ENCODE measurements at regions not wholly inside any gene's neighbourhood (a gene's known extent, or its start where the extent isn't known, plus 50 kb on each side); places are given as distances from the start of the nearest gene placed in this dataset.

GRCh38 chr7:114183311-114184088 lies 231.1 kb upstream of the FOXP2 start:
- no peaks in the 10 kb centered on the region for H3K36me3 Mint-ChIP-seq (ENCODE audit: insufficient read depth in 1 of 3, low read depth in 3 of 3)
- H3K4me3 Mint-ChIP-seq, result no peak overlapping the region
- H4K5ac ChIP-seq (ENCODE audit: insufficient read length, low read depth, low read length), result no peak overlapping the region
- H4K8ac ChIP-seq (replicated peaks; ENCODE audit: insufficient read length, low read depth, low read length), result no peak overlapping the region
- H3K79me2 ChIP-seq (ENCODE audit: insufficient read depth, low read length), result no peaks in the 10 kb centered on the region
- no peak overlapping the region for H3K9ac ChIP-seq (ENCODE audit: extremely low read depth, insufficient read length, low read length)
- H2BK20ac ChIP-seq (ENCODE audit: low read depth, low read length, poor library complexity, severe bottlenecking), result no peak overlapping the region
- no peak overlapping the region for H2AK5ac ChIP-seq (ENCODE audit: insufficient read length, low read length)
- H3K27ac Mint-ChIP-seq, result no peak overlapping the region
- H3K14ac ChIP-seq (ENCODE audit: insufficient read depth, low read length), result no peak overlapping the region
- H3K4me1 Mint-ChIP-seq, result peaks cover 5% of the 10 kb centered on the region in 2 experiments
- no CpG with 5 or more reads among the region's 3 CpGs for WGBS (ENCODE audit: extremely low coverage, insufficient read length, low lambda C conversion rate)
- H3K9me3 ChIP-seq (ENCODE audit: control insufficient read depth, low read depth, low read length), result no peaks in the 10 kb centered on the region
- H3K27me3 Mint-ChIP-seq (ENCODE audit: low read depth), result no peaks in the 10 kb centered on the region
- no peak overlapping the region for H3K4ac ChIP-seq (ENCODE audit: low read depth, low read length)
- H3K4me1 ChIP-seq (ENCODE audit: insufficient read depth, low read length), result no peaks in the 10 kb centered on the region
- H3K4me2 ChIP-seq (ENCODE audit: insufficient read depth, insufficient read length, low read length), result no peak overlapping the region
- H4K91ac ChIP-seq (ENCODE audit: insufficient read length, low read depth, low read length), result no peak overlapping the region
- no peak overlapping the region for H2BK12ac ChIP-seq (ENCODE audit: insufficient read length, low read depth, low read length)
- no peak for TF ChIP-seq CTCF (conservative IDR thresholded peaks at IDR 0.05)
- no peak overlapping the region for H3T11ph ChIP-seq (ENCODE audit: low read length)
- no peak overlapping the region for H3K56ac ChIP-seq (ENCODE audit: insufficient read length, low read depth, low read length)
- no peak overlapping the region for H2BK120ac ChIP-seq (ENCODE audit: low read depth, low read length, poor library complexity, severe bottlenecking)
- no peaks in the 10 kb centered on the region for H3K9me3 Mint-ChIP-seq
- no peaks in the 10 kb centered on the region for H4K20me1 ChIP-seq (ENCODE audit: control insufficient read depth, insufficient read depth, insufficient read length)
- no peaks in the 10 kb centered on the region for H3K27me3 ChIP-seq (ENCODE audit: insufficient read depth, low read length)
- no peak for DNase-seq
- no peaks in the 10 kb centered on the region for H3K79me1 ChIP-seq (ENCODE audit: insufficient read depth, low read depth, low read length, poor library complexity, severe bottlenecking)
- no peak overlapping the region for H3K23ac ChIP-seq (ENCODE audit: insufficient read length, low read depth, low read length)
- no peak overlapping the region for H3K18ac ChIP-seq (ENCODE audit: insufficient read length, low read depth, low read length)
- H2AFZ ChIP-seq (ENCODE audit: low read length), result no peak overlapping the region
- H2BK5ac ChIP-seq (ENCODE audit: insufficient read length, low read length), result no peak overlapping the region
- H3K27ac ChIP-seq (ENCODE audit: insufficient read length, low read depth, low read length), result no peak overlapping the region
- no peak overlapping the region for H2BK15ac ChIP-seq (ENCODE audit: low read depth, low read length)
- no peaks in the 10 kb centered on the region for H3K23me2 ChIP-seq (ENCODE audit: insufficient read length, low read depth, low read length, poor library complexity, severe bottlenecking)
